Fibroblast of lung (primary cell): ENCODE measurements at regions not wholly inside any gene's neighbourhood (a gene's known extent, or its start where the extent isn't known, plus 50 kb on each side); places are given as distances from the start of the nearest gene placed in this dataset.

Experiments used
- DNase-seq, 2 donors: peaks; one replicate each; pipeline versions ENCODE4 v3.0.0 to v3.0.0-alpha.2; 2010; ENCODE audit warnings: low read depth in 2 of 2
- H2AFZ ChIP-seq: 2 replicates; pipeline ENCODE4 v1.5.1; 2012; ENCODE audit warnings: low read length, control low read depth, inconsistent platforms
- H3K27ac ChIP-seq: 2 replicates; pipeline ENCODE4 v1.5.1; 2011; ENCODE audit warnings: low read length, control low read depth; ENCODE audit not compliant: insufficient read depth
- H3K27me3 ChIP-seq: 2 replicates; pipeline ENCODE4 v1.5.1; 2011; ENCODE audit warnings: mild to moderate bottlenecking, low read length; ENCODE audit not compliant: control insufficient read depth, insufficient read depth
- H3K36me3 ChIP-seq: 2 replicates; pipeline ENCODE4 v1.5.1; 2011; ENCODE audit warnings: low read length; ENCODE audit not compliant: control insufficient read depth, insufficient read depth
- H3K4me1 ChIP-seq: 2 replicates; pipeline ENCODE4 v1.5.1; 2011; ENCODE audit warnings: low read length; ENCODE audit not compliant: control insufficient read depth, insufficient read depth; ENCODE audit errors: extremely low read depth
- H3K4me2 ChIP-seq: 2 replicates; pipeline ENCODE4 v1.5.1; 2011; ENCODE audit warnings: low read length, control low read depth; ENCODE audit not compliant: insufficient read depth; ENCODE audit errors: extremely low read depth
- H3K4me3 ChIP-seq, 4 experiments: fragments of 200-600 bp in 1 of 4; sonication (generic) in 1 of 4; replicated peaks in 1 of 4; 2 replicates each; pipeline ENCODE4 v1.5.1; 2011 to 2016; ENCODE audit warnings: low read length in 4 of 4, low read depth in 3 of 4, mild to moderate bottlenecking in 3 of 4, control low read depth in 2 of 4, inconsistent platforms in 1 of 4, mixed read lengths in 1 of 4; ENCODE audit not compliant: insufficient read depth in 1 of 4; ENCODE audit errors: control extremely low read depth in 1 of 4
- H3K79me2 ChIP-seq: 2 replicates; pipeline ENCODE4 v1.5.1; 2012; ENCODE audit warnings: mild to moderate bottlenecking, low read length, inconsistent platforms; ENCODE audit not compliant: control insufficient read depth, insufficient read depth
- H3K9ac ChIP-seq: 2 replicates; pipeline ENCODE4 v1.5.1; 2011; ENCODE audit warnings: mild to moderate bottlenecking, low read length, control low read depth; ENCODE audit not compliant: insufficient read depth
- H3K9me3 ChIP-seq: 2 replicates; pipeline ENCODE4 v1.5.1; 2012; ENCODE audit warnings: low read depth, low read length; ENCODE audit not compliant: control insufficient read depth, insufficient read depth
- H4K20me1 ChIP-seq: 2 replicates; pipeline ENCODE4 v1.5.1; 2011; ENCODE audit warnings: low read length; ENCODE audit not compliant: control insufficient read depth, insufficient read depth; ENCODE audit errors: extremely low read depth
- EZH2 ChIP-seq: IDR thresholded peaks from 2 replicates; pipeline ENCODE4 v1.5.1; 2012; ENCODE audit warnings: low read length, control low read depth, mild to moderate bottlenecking; ENCODE audit errors: missing control alignments
- TF ChIP-seq, protein P1 (sequence below), 2 donors: IDR thresholded peaks in 1 of 2; conservative IDR thresholded peaks in 1 of 2; 1 replicate in 1 of 2; 2 replicates in 1 of 2; pipeline ENCODE4 v1.5.1; 2011 to 2012; ENCODE audit warnings: low read length in 2 of 2, control low read depth in 1 of 2, inconsistent platforms in 1 of 2, low read depth in 1 of 2, mild to moderate bottlenecking in 1 of 2

GRCh38 chr2:163812926-163813520, 77.2 kb upstream of the FIGN start:
- H4K20me1 ChIP-seq, result no peaks in the 10 kb centered on the region
- TF ChIP-seq EZH2, result no peak
- TF ChIP-seq, protein P1, sequence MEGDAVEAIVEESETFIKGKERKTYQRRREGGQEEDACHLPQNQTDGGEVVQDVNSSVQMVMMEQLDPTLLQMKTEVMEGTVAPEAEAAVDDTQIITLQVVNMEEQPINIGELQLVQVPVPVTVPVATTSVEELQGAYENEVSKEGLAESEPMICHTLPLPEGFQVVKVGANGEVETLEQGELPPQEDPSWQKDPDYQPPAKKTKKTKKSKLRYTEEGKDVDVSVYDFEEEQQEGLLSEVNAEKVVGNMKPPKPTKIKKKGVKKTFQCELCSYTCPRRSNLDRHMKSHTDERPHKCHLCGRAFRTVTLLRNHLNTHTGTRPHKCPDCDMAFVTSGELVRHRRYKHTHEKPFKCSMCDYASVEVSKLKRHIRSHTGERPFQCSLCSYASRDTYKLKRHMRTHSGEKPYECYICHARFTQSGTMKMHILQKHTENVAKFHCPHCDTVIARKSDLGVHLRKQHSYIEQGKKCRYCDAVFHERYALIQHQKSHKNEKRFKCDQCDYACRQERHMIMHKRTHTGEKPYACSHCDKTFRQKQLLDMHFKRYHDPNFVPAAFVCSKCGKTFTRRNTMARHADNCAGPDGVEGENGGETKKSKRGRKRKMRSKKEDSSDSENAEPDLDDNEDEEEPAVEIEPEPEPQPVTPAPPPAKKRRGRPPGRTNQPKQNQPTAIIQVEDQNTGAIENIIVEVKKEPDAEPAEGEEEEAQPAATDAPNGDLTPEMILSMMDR (conservative IDR thresholded peaks at IDR 0.05 in 1 of 2, IDR thresholded peaks at IDR 0.05 in 1 of 2; ENCODE audit: low read depth in 1 of 2, low read length in 2 of 2), result no peak
- H3K4me2 ChIP-seq, result no peak overlapping the region
- no peak overlapping the region for H3K27ac ChIP-seq
- no peak overlapping the region for H3K9ac ChIP-seq
- no peaks in the 10 kb centered on the region for H3K9me3 ChIP-seq
- H3K4me3 ChIP-seq, result no peak overlapping the region
- no peaks in the 10 kb centered on the region for H3K79me2 ChIP-seq
- no peak overlapping the region for H2AFZ ChIP-seq
- H3K36me3 ChIP-seq, result no peaks in the 10 kb centered on the region
- peak in 1 of 2 donors; percentile 58 for DNase-seq
- H3K27me3 ChIP-seq, result no peaks in the 10 kb centered on the region
- no peaks in the 10 kb centered on the region for H3K4me1 ChIP-seq

DNA sequence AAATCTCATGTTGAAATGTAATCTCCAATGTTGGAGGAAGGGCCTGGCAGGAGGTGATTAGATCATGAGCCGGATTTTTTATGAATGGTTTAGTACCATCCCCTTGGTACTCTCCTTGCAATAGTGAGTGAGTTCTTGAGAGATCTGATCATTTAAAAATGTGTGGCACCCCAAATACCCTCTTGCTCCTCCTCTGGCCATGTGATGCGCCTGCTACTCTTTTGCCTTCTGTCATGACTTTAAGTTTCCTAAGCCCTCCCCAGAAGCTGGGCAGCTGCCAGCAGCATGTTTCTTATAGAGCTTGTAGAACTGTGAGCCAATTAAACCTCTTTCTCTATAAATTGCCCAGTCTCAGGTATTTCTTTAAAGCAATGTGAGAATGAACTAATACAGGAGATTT, 72.6 kb upstream of the FIGN start:
- H3K27me3 ChIP-seq, result no peaks in the 10 kb centered on the region
- no peak overlapping the region for H3K4me2 ChIP-seq
- no peaks in the 10 kb centered on the region for H3K4me1 ChIP-seq
- DNase-seq, result no peak
- no peak overlapping the region for H3K9ac ChIP-seq
- H3K9me3 ChIP-seq, result no peaks in the 10 kb centered on the region
- no peaks in the 10 kb centered on the region for H4K20me1 ChIP-seq
- H2AFZ ChIP-seq, result no peak overlapping the region
- H3K36me3 ChIP-seq, result no peaks in the 10 kb centered on the region
- H3K79me2 ChIP-seq, result no peaks in the 10 kb centered on the region
- no peak overlapping the region for H3K27ac ChIP-seq
- TF ChIP-seq, protein P1 (conservative IDR thresholded peaks at IDR 0.05 in 1 of 2, IDR thresholded peaks at IDR 0.05 in 1 of 2; ENCODE audit: low read depth in 1 of 2, low read length in 2 of 2), result no peak
- no peak for TF ChIP-seq EZH2
- no peak overlapping the region for H3K4me3 ChIP-seq

DNA sequence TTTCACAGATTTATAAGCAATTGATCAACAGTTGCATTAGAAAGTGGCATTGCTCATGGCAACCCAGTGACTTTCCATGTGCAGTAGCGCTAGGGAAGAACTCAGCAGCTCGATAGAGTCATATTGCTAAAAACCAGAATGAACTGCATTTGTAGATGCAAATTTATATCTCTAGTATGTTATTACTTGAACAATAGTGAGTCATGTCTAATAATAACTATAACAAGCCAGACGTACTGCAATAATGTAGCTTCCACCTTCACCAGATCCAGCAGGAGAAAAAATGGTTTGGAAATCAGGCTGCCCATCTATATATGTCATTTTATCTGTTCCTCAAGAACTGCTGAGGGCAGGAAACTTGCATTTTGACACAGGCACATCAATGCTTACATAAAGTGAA, 66.5 kb upstream of the FIGN start:
- Histone ChIP-seq H3K9me3 (no peaks in the 10 kb centered on the region), H3K9ac (no peak overlapping the region), H3K4me1 (no peaks in the 10 kb centered on the region), H3K27me3 (no peaks in the 10 kb centered on the region), H4K20me1 (no peaks in the 10 kb centered on the region), H2AFZ (no peak overlapping the region), H3K79me2 (no peaks in the 10 kb centered on the region), H3K36me3 (no peaks in the 10 kb centered on the region), H3K4me3 (no peak overlapping the region), H3K4me2 (no peak overlapping the region), H3K27ac (no peak overlapping the region)
- TF ChIP-seq, protein P1 (conservative IDR thresholded peaks at IDR 0.05 in 1 of 2, IDR thresholded peaks at IDR 0.05 in 1 of 2; ENCODE audit: low read depth in 1 of 2, low read length in 2 of 2), result no peak
- no peak for TF ChIP-seq EZH2
- peak in 1 of 2 donors; percentile 25 for DNase-seq
